HPDE6-E6E7 (cell line): ENCODE measurements at regions not wholly inside any gene's neighbourhood (a gene's known extent, or its start where the extent isn't known, plus 50 kb on each side); places are given as distances from the start of the nearest gene placed in this dataset.
"Not testable (repeated sequence)": the region's sequence is repeated elsewhere in the genome, so short reads cannot be mapped to it uniquely, and the experiment has no call there.

ENCODE experiments used
- DNase-seq: peaks from one replicate; pipeline ENCODE4 v3.0.0; 2011; ENCODE audit warnings: missing footprints; ENCODE audit errors: extremely low spot score

DNA sequence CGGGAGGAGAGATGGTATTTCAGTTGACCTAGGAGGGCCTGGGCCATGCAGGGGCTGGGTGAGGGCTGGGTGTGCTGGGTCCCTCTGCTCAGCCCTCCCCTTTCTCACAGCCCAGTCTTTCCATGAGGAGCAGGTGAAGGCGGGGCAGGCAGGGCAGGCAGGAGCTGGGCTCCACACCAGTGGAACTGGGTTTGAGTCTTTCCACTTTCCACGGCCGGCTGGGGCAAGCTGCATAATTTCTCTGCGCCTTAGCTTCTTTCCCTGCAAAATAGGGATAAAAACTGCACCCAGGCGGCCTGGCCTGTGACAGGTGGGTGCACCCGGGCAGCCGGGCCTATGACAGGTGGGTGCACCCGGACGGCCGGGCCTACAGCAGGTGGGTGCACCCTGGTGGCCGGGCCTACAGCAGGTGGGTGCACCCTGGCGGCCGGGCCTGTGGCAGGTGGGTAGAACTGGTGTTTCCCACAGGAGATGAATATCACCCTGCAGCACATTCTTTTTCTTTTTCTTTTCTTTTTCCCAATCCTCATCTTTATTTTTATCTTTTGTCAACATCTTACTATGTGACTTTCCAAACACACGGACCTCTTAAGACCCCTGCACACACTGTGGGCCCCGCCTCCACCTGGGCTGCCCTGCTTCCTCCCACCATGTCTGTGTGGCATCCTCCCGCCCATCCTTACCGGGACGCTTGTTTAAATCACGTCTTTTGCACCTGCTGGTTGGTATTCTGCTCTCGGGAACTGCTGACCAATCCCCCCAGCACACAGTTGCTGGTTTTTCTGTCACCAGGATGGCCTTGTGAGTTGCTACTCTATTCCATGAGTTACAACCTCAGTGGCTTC lies 111.3 kb downstream of the NPIPB11 start:
- not testable (repeated sequence) for DNase-seq

GRCh38 chr16:29294400-29294933 lies 112.0 kb downstream of the NPIPB11 start:
- not testable (repeated sequence) for DNase-seq

- not testable (repeated sequence) for DNase-seq
Measured at GRCh38 chr16:29293545-29293944, 113.0 kb downstream of the NPIPB11 start.

DNA sequence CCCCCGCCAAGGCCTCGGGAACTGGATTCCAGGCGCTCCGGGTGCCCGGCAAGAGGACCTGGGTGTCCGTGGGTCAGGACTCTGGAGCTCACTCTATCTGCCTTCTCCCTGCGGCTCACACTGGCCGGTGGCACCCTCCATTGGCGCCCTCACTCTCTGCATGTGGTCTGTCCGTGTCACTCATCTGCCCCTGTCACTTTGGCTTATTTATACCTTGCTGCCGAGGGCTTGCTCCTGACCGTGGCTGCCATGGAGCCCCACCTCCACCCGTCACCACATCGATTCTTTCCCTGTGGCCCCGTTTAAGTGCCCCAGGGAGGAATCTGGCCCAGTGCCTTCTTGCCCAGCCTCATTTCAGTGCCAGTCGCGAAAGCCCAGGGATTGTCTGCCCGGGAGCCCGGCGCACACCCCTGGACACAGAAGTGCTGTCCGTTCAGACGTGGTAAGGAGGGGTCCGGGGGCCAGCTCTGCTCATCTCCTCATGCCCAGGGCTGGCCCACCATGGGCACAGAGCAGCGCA lies 113.5 kb downstream of the NPIPB11 start:
- not testable (repeated sequence) for DNase-seq

- not testable (repeated sequence) for DNase-seq
Measured at GRCh38 chr16:29291329-29292271, 114.9 kb downstream of the NPIPB11 start.

DNA sequence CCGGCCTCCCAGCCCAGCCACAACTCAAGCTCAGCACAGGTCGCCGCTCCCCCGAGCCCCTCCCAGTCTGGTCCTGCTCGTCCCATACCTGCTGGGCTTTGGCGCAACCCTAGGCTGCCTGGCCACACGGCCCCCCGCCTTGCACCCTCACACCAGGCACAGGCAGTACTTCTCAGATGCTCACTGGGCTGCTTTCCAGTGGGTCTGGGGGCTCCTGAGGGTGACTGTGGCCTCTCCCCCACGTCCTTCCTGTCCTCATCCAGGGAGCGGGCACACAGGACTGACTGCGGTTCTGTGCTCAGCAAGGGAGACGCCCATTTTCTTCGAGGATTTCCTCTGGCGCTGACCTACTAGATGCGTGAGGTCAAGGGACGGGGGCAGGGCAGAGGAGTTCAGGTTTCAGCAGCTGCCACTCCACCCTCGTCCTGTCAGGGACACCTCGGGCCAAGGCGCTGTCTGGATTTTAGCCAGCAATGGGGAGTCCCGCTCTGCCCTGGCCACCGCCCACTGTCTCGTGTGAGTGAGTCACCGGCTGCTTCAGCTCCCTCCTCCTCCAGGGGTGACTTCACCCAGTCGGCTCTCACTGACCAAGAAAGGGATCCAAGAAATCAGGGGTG lies 115.8 kb downstream of the NPIPB11 start:
- DNase-seq, result peak; percentile 70

DNA sequence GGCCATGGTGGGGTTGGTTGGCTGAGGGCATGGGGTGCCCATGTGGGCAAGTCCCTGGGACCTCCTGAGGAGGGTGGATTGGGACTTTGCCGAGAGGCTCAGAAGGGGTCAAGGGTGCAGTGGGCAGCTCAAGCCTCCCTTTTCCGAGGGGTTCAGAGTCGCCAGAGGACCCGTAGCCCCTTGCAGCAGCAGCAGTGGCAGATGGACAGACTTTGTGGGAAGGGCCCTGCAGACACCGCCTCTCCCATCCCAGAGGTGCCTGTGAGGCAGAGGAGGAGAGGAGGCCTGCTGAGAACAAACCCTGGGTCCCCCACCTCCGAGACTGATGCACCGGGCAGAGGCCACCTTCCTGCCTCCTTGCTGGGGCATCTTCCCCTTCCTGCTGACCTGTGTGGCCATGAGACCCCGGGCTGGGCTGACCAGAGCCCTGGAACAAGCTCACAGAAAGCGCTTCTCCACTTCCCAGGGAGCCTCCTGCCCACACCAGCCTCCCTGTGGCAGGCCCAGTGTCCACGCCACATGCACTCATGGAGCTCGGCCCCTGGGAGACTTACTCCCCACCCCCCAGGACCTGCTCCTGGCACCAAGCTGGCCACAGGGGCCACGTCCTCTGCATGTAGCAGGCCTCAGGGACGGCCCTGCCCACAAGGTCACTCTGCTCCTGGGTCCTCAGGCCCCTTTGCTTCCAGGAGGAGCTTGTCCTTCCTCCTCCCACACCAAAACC lies 116.8 kb downstream of the NPIPB11 start:
- not testable (repeated sequence) for DNase-seq

- not testable (repeated sequence) for DNase-seq
Measured at GRCh38 chr16:29288711-29289474, 117.6 kb downstream of the NPIPB11 start.

- DNase-seq, result not testable (repeated sequence)
Measured at GRCh38 chr16:29287871-29288535, 118.5 kb downstream of the NPIPB11 start.

DNA sequence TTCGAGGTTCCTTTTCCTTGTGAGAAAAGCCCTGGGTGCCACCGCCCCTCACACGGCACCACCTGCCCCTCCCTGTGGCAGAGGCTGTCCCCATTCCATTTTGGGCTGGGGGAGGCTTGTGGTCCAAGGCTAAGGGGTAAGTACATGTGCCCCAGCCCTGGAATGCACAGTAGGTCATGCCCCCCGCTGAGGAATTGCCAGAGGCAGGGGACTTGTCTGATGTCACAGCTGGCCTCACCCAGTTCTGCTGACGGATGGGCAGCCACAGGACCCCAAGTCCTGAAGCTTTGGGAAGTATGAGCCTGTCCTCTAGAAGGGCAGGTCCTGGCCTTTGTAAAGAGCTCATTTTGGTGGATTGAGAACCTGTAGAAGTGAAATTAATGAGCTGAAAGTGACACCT lies 119.3 kb downstream of the NPIPB11 start:
- not testable (repeated sequence) for DNase-seq

- not testable (repeated sequence) for DNase-seq
Measured at GRCh38 chr16:29286796-29287195, 119.7 kb downstream of the NPIPB11 start.

- DNase-seq, result not testable (repeated sequence)
Measured at GRCh38 chr16:29286161-29286560, 120.3 kb downstream of the NPIPB11 start.

DNA sequence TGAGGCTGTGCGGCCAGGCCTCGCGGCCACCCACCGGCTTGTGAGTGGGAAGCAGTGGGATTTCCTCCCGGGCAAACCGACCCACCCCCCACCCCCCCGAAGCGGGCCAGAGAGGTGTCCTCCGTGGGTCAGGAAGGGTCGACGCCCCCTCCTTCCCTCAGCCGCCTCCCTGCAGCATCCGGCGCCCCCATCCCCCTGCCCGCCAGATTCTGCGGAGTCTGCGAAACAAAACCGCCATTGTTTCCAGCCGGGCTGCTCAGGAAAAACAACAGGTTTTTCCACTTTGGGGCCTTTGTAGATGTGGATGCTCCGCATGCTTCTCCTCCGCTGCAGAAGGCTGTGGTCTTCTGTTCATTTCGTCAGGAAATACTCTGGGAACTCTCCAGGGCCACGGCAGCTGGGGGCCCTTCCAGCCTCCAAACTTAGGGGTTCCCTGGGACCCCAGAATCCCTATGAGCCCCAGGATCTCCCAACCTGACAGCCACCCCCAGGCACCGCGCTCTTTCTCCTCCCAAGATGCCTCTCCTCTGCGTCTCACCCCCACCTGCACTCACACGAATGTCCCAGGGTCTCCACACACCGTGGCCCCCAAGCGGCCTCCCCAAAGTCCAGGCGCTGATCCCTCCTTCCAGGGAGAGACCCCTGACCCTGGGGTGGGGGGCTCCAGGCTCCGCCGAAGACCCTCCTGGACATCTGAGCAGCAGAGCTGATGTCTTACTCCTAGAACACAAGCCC lies 121.2 kb downstream of the NPIPB11 start:
- not testable (repeated sequence) for DNase-seq

GRCh38 chr16:29284723-29285122 lies 121.8 kb downstream of the NPIPB11 start:
- DNase-seq, result not testable (repeated sequence)

DNA sequence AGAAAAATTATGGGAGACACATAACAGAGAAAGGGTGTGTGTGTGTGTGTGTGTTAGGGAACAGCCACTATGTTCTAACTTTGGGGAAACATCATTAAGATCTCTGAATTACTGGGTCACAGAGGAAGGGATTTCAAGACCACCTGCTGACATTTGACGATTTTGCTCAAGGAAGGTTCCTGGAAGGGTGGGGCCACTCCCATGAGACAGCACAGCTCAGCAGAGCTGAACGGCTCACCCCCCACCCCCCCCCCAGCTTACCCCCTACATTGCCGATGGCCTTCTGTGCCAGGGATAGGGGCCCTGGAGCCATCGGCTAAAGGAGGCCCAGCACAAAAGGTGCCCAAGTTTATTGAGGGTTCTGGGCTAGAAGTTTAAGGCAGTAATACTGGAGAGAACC lies 122.4 kb downstream of the NPIPB11 start:
- not testable (repeated sequence) for DNase-seq

- not testable (repeated sequence) for DNase-seq
Measured at GRCh38 chr16:29278097-29278871, 128.2 kb downstream of the NPIPB11 start.

GRCh38 chr16:29276446-29276845 lies 130.1 kb downstream of the NPIPB11 start:
- not testable (repeated sequence) for DNase-seq
